Gastrocnemius medialis (tissue), 4 donors: ENCODE measurements at regions not wholly inside any gene's neighbourhood (a gene's known extent, or its start where the extent isn't known, plus 50 kb on each side); places are given as distances from the start of the nearest gene placed in this dataset.

Experiments used
- CTCF ChIP-seq, 5 experiments: fragments of 450-650 bp in 3 of 5; fragments of 200-600 bp in 2 of 5; sonication (generic) in 2 of 5; IDR thresholded peaks in 4 of 5; conservative IDR thresholded peaks in 1 of 5; 1 replicate in 4 of 5; 2 replicates in 1 of 5; pipeline ENCODE4 v1.5.1; 2016 to 2019; ENCODE audit warnings: antibody characterized with exemption in 5 of 5, mild to moderate bottlenecking in 3 of 5, moderate library complexity in 3 of 5
- POLR2A ChIP-seq, 2 donors: fragments of 450-650 bp; IDR thresholded peaks; one replicate each; pipeline ENCODE4 v1.6.1; 2017; ENCODE audit warnings: antibody characterized with exemption in 2 of 2, mild to moderate bottlenecking in 2 of 2, moderate library complexity in 2 of 2

GRCh38 chr12:75685617-75686225 is 174.3 kb upstream of the KRR1 start:
- no peak for TF ChIP-seq POLR2A (IDR thresholded peaks at IDR 0.05)
- TF ChIP-seq CTCF (IDR thresholded peaks at IDR 0.05 in 4 of 5, conservative IDR thresholded peaks at IDR 0.05 in 1 of 5) = no peak
